Smooth muscle cell (in vitro differentiated cells): ENCODE measurements at regions not wholly inside any gene's neighbourhood (a gene's known extent, or its start where the extent isn't known, plus 50 kb on each side); places are given as distances from the start of the nearest gene placed in this dataset.

Experiments used
- DNase-seq: peaks from one replicate; lab custom pipeline; 2025; ENCODE audit not compliant: unreplicated experiment; lab: John Stamatoyannopoulos, UW
- H2AFZ ChIP-seq: fragments of 200-600 bp; sonication (generic); 2 replicates; pipeline ENCODE4 v1.6.0; 2016; ENCODE audit warnings: antibody characterized with exemption, low read depth, mild to moderate bottlenecking
- H3F3A ChIP-seq: fragments of 200-600 bp; sonication (generic); 2 replicates; pipeline ENCODE4 v1.6.0; 2017; ENCODE audit warnings: antibody characterized with exemption, low read depth
- H3K27ac ChIP-seq: fragments of 200-600 bp; sonication (generic); 2 replicates; pipeline ENCODE4 v1.5.1; 2016; ENCODE audit warnings: low read depth, mild to moderate bottlenecking
- H3K27me3 ChIP-seq: fragments of 200-600 bp; sonication (generic); 2 replicates; pipeline ENCODE4 v1.6.1; 2016; ENCODE audit warnings: low read depth, mild to moderate bottlenecking
- H3K36me3 ChIP-seq: fragments of 200-600 bp; sonication (generic); 2 replicates; pipeline ENCODE4 v1.5.1; 2016; ENCODE audit warnings: low read depth
- H3K4me1 ChIP-seq: fragments of 200-600 bp; sonication (generic); 2 replicates; pipeline ENCODE4 v1.5.1; 2016; ENCODE audit warnings: low read depth
- H3K4me2 ChIP-seq: fragments of 200-600 bp; sonication (generic); 2 replicates; pipeline ENCODE4 v1.6.0; 2016; ENCODE audit warnings: mild to moderate bottlenecking
- H3K4me3 ChIP-seq: fragments of 200-600 bp; sonication (generic); 2 replicates; pipeline ENCODE4 v1.5.1; 2016; ENCODE audit warnings: mild to moderate bottlenecking
- H3K79me2 ChIP-seq: fragments of 200-600 bp; sonication (generic); 2 replicates; pipeline ENCODE4 v1.6.0; 2016; ENCODE audit warnings: low read depth, mild to moderate bottlenecking
- H3K9ac ChIP-seq: fragments of 200-600 bp; sonication (generic); 2 replicates; pipeline ENCODE4 v1.6.0; 2016; ENCODE audit warnings: low read depth
- H3K9me3 ChIP-seq: fragments of 200-600 bp; sonication (generic); replicated peaks from 2 replicates; pipeline ENCODE4 v1.5.1; 2016; ENCODE audit warnings: low read depth
- H4K20me1 ChIP-seq: fragments of 200-600 bp; sonication (generic); 2 replicates; pipeline ENCODE4 v1.6.0; 2016; ENCODE audit warnings: low read depth
- CTCF ChIP-seq: fragments of 200-600 bp; sonication (generic); IDR thresholded peaks from 2 replicates; pipeline ENCODE4 v1.5.1; 2017; ENCODE audit warnings: borderline replicate concordance, mild to moderate bottlenecking, antibody characterized with exemption; ENCODE audit not compliant: insufficient read depth, poor library complexity, severe bottlenecking
- WGBS: methylation state at CpG from one replicate; pipeline ENCODE4 v1.1.7; 2016; ENCODE audit warnings: low lambda C conversion rate; 5-methylcytosine and 5-hydroxymethylcytosine counted together

- Histone ChIP-seq H3K4me3 (no peak overlapping the region), H2AFZ (no peak overlapping the region), H3K36me3 (no peaks in the 10 kb centered on the region), H3F3A (no peaks in the 10 kb centered on the region), H3K4me1 (no peaks in the 10 kb centered on the region), H3K9me3 (no peaks in the 10 kb centered on the region), H3K27ac (no peak overlapping the region), H3K9ac (no peak overlapping the region), H4K20me1 (no peaks in the 10 kb centered on the region), H3K27me3 (no peaks in the 10 kb centered on the region), H3K79me2 (no peaks in the 10 kb centered on the region), H3K4me2 (no peak overlapping the region)
- WGBS, result 100% methylated on average over 1 of the region's 1 CpG
- TF ChIP-seq CTCF, result no peak
- no peak for DNase-seq
Observed at GRCh38 chr15:39157882-39158281, 423.0 kb upstream of the THBS1 start.

- Histone ChIP-seq H3K27ac (no peak overlapping the region), H3K79me2 (no peaks in the 10 kb centered on the region), H3F3A (no peaks in the 10 kb centered on the region), H3K4me1 (no peaks in the 10 kb centered on the region), H3K9ac (no peak overlapping the region), H3K36me3 (no peaks in the 10 kb centered on the region), H3K4me3 (no peak overlapping the region), H3K4me2 (no peak overlapping the region), H2AFZ (peak overlapping the region; percentile 68), H3K9me3 (no peaks in the 10 kb centered on the region), H3K27me3 (no peaks in the 10 kb centered on the region), H4K20me1 (no peaks in the 10 kb centered on the region)
- no peak for TF ChIP-seq CTCF
- DNase-seq, result no peak
Observed at GRCh38 chr15:39159833-39160232, 421.0 kb upstream of the THBS1 start.

GRCh38 chr15:39161096-39161495, 419.8 kb upstream of the THBS1 start:
- Histone ChIP-seq H3K9ac (no peak overlapping the region), H3K4me2 (no peak overlapping the region), H3K4me1 (no peaks in the 10 kb centered on the region), H3K4me3 (no peak overlapping the region), H3K27me3 (no peaks in the 10 kb centered on the region), H2AFZ (no peak overlapping the region), H3K9me3 (no peaks in the 10 kb centered on the region), H3K27ac (no peak overlapping the region), H3F3A (no peaks in the 10 kb centered on the region), H3K79me2 (no peaks in the 10 kb centered on the region), H3K36me3 (no peaks in the 10 kb centered on the region), H4K20me1 (no peaks in the 10 kb centered on the region)
- 82% methylated on average over 1 of the region's 1 CpG for WGBS
- TF ChIP-seq CTCF, result no peak
- DNase-seq, result no peak

GRCh38 chr15:39165020-39165706, 415.7 kb upstream of the THBS1 start:
- Histone ChIP-seq H3K27ac (no peak overlapping the region), H3K9ac (no peak overlapping the region), H3K27me3 (no peaks in the 10 kb centered on the region), H3K4me2 (no peak overlapping the region), H3K79me2 (no peaks in the 10 kb centered on the region), H3F3A (no peaks in the 10 kb centered on the region), H3K4me1 (peaks cover 6% of the 10 kb centered on the region), H2AFZ (peak overlapping the region; percentile 38), H3K9me3 (no peaks in the 10 kb centered on the region), H3K4me3 (no peak overlapping the region), H4K20me1 (no peaks in the 10 kb centered on the region), H3K36me3 (no peaks in the 10 kb centered on the region)
- WGBS, result 58% methylated on average over 2 of the region's 2 CpGs
- no peak for TF ChIP-seq CTCF
- no peak for DNase-seq
